Mesendoderm (in vitro differentiated cells): ENCODE measurements at regions not wholly inside any gene's neighbourhood (a gene's known extent, or its start where the extent isn't known, plus 50 kb on each side); places are given as distances from the start of the nearest gene placed in this dataset.

Experiments
- DNase-seq: peaks from one replicate; pipeline ENCODE4 v3.0.0; 2013
- H2AK5ac ChIP-seq: 2 replicates; pipeline ENCODE4 v1.6.1; 2013; ENCODE audit warnings: low read length, inconsistent platforms
- H2BK120ac ChIP-seq: 2 replicates; pipeline ENCODE4 v1.6.1; 2013; ENCODE audit warnings: low read depth, mild to moderate bottlenecking, low read length, moderate library complexity, mixed read lengths
- H2BK15ac ChIP-seq: replicated peaks from 2 replicates; pipeline ENCODE4 v1.6.1; 2013; ENCODE audit warnings: low read depth, mild to moderate bottlenecking, moderate library complexity
- H2BK5ac ChIP-seq: 2 replicates; pipeline ENCODE4 v1.6.1; 2013; ENCODE audit warnings: low read length, inconsistent platforms
- H3K18ac ChIP-seq: 2 replicates; pipeline ENCODE4 v1.6.1; 2013; ENCODE audit warnings: mild to moderate bottlenecking, low read length, mixed read lengths
- H3K23ac ChIP-seq: one replicate; pipeline ENCODE4 v1.6.1; 2013; ENCODE audit warnings: low read length
- H3K27ac ChIP-seq: 2 replicates; pipeline ENCODE4 v1.5.1; 2013; ENCODE audit warnings: low read depth, mild to moderate bottlenecking, inconsistent platforms, low read length, moderate library complexity
- H3K27me3 ChIP-seq: 2 replicates; pipeline ENCODE4 v1.6.1; 2013; ENCODE audit warnings: low read length, control low read depth, mild to moderate bottlenecking, inconsistent platforms; ENCODE audit not compliant: insufficient read depth, poor library complexity
- H3K36me3 ChIP-seq: 2 replicates; pipeline ENCODE4 v1.6.1; 2013; ENCODE audit warnings: low read length, inconsistent platforms; ENCODE audit not compliant: control insufficient read depth, insufficient read depth
- H3K4ac ChIP-seq: one replicate; pipeline ENCODE4 v1.6.1; 2013; ENCODE audit warnings: low read depth, mild to moderate bottlenecking, low read length, moderate library complexity
- H3K4me1 ChIP-seq: 2 replicates; pipeline ENCODE4 v1.6.1; 2013; ENCODE audit warnings: low read depth, low read length, inconsistent platforms; ENCODE audit not compliant: control insufficient read depth
- H3K4me2 ChIP-seq: 2 replicates; pipeline ENCODE4 v1.6.1; 2013; ENCODE audit warnings: low read length
- H3K4me3 ChIP-seq: 2 replicates; pipeline ENCODE4 v1.5.1; 2013; ENCODE audit warnings: mild to moderate bottlenecking, low read length
- H3K56ac ChIP-seq: one replicate; pipeline ENCODE4 v1.6.1; 2013; ENCODE audit warnings: low read length
- H3K79me1 ChIP-seq: 2 replicates; pipeline ENCODE4 v1.6.1; 2013; ENCODE audit warnings: low read length, inconsistent platforms
- H3K79me2 ChIP-seq: 2 replicates; pipeline ENCODE4 v1.6.1; 2013; ENCODE audit warnings: mild to moderate bottlenecking, low read length; ENCODE audit not compliant: control insufficient read depth, insufficient read depth
- H3K9ac ChIP-seq: 2 replicates; pipeline ENCODE4 v1.6.1; 2013; ENCODE audit warnings: low read length, inconsistent platforms
- H4K5ac ChIP-seq: one replicate; pipeline ENCODE4 v1.6.1; 2013; ENCODE audit warnings: low read length
- H4K8ac ChIP-seq: one replicate; pipeline ENCODE4 v1.6.1; 2013; ENCODE audit warnings: low read depth, mild to moderate bottlenecking, control low read depth, low read length, moderate library complexity
- WGBS: extraction: QIAGEN DNeasy Blood & Tissue Kit; methylation state at CpG from one replicate; pipeline ENCODE4 v1.1.7; 2013; ENCODE audit warnings: low lambda C conversion rate, missing lambda C conversion rate; ENCODE audit not compliant: insufficient coverage; ENCODE audit errors: extremely low coverage; 5-methylcytosine and 5-hydroxymethylcytosine counted together

DNA sequence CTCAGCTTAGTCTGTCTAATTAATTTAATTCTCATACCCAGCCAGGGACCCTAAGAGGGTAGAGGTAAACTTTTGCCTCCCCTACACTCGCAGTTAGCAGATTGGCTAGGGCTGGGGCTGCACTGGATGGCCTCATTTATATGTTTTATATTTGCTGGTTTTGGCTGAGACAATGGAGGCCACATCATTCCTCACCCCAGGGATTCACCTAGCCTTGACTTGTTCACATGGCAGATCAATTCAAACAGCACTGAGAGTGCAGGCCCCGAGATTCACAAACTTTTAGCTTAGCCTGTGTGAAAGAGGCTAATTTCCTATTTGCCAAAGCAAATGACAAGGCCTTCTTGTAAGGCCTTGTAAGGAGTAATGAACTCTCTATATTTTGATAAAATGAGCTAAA lies 844.4 kb downstream of the ARAP2 start:
- H3K79me1 ChIP-seq, result no peaks in the 10 kb centered on the region
- no CpG with 5 or more reads among the region's 2 CpGs for WGBS
- H4K5ac ChIP-seq, result no peak overlapping the region

DNA sequence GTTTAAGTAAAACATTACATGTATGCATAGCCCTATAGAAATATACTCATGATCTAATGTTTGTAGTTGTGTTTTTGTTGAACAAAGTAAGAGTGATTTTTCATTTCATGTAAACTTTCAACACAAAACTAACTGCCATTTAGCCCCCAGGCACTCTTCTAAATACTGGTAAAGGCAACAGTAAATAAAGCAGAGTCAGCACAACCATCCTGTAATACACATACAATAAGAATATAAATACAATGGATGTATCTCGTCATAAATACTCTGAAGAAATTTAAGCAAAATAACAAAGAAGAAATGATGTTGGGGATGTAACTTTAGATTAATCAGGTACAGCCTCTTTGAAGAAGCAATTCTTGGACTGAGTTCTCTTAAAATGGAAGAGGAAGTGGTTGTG lies 821.2 kb downstream of the ARAP2 start:
- no CpG with 5 or more reads among the region's 1 CpG for WGBS
- Histone ChIP-seq H3K4me2 (no peak overlapping the region), H3K18ac (no peak overlapping the region), H3K36me3 (no peaks in the 10 kb centered on the region), H2BK15ac (no peak overlapping the region), H3K4me3 (no peak overlapping the region), H3K79me2 (no peaks in the 10 kb centered on the region), H4K8ac (no peak overlapping the region), H3K56ac (no peak overlapping the region), H3K4ac (no peak overlapping the region), H3K9ac (no peak overlapping the region), H2BK5ac (no peak overlapping the region), H2AK5ac (no peak overlapping the region), H3K4me1 (no peaks in the 10 kb centered on the region), H3K27me3 (no peaks in the 10 kb centered on the region), H3K27ac (no peak overlapping the region), H4K5ac (no peak overlapping the region), H3K79me1 (no peaks in the 10 kb centered on the region), H3K23ac (no peak overlapping the region), H2BK120ac (no peak overlapping the region)
- DNase-seq, result no peak

More for the DNA sequence above, 844.4 kb downstream of the ARAP2 start:
- no peak overlapping the region for H2BK5ac ChIP-seq
- H3K18ac ChIP-seq, result no peak overlapping the region
- H3K9ac ChIP-seq, result no peak overlapping the region
- H3K4me2 ChIP-seq, result no peak overlapping the region
- no peak overlapping the region for H2BK15ac ChIP-seq
- H3K27me3 ChIP-seq, result no peaks in the 10 kb centered on the region
- no peak overlapping the region for H2AK5ac ChIP-seq
- no peaks in the 10 kb centered on the region for H3K4me1 ChIP-seq
- no peak overlapping the region for H3K56ac ChIP-seq
- H3K4me3 ChIP-seq, result no peak overlapping the region
- no peak overlapping the region for H3K23ac ChIP-seq
- no peak overlapping the region for H2BK120ac ChIP-seq
- DNase-seq, result no peak
- no peak overlapping the region for H3K27ac ChIP-seq
- no peak overlapping the region for H4K8ac ChIP-seq
- no peaks in the 10 kb centered on the region for H3K79me2 ChIP-seq
- H3K36me3 ChIP-seq, result no peaks in the 10 kb centered on the region
- H3K4ac ChIP-seq, result no peak overlapping the region

DNA sequence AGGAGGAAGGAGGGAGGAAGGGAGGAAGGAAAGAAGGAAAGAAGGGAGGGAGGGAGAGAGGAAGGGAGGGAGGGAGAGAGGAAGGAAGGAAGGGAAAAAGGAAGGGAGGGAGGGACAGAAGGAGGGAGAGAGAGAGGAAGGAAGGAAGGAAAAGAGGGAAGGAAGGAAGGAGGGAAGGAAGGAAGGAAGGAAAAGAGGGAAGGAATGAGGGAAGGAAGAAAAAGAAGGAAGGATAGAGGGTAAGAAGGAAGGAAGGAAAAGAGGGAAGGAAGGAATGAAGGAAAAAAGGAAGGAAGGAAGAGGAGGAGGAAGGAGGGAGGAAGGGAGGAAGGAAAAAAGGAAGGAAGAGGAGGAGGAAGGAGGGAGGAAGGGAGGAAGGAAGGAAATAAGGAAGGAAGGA lies 796.8 kb downstream of the ARAP2 start:
- Histone ChIP-seq H2BK5ac (no peak overlapping the region), H4K8ac (no peak overlapping the region), H3K4me3 (no peak overlapping the region), H4K5ac (no peak overlapping the region), H3K4ac (no peak overlapping the region), H3K79me1 (no peaks in the 10 kb centered on the region), H3K27me3 (no peaks in the 10 kb centered on the region), H3K23ac (no peak overlapping the region), H2BK120ac (no peak overlapping the region), H3K79me2 (no peaks in the 10 kb centered on the region), H3K4me1 (no peaks in the 10 kb centered on the region), H3K36me3 (no peaks in the 10 kb centered on the region), H3K4me2 (no peak overlapping the region), H3K18ac (no peak overlapping the region), H3K27ac (no peak overlapping the region), H3K9ac (no peak overlapping the region), H2AK5ac (no peak overlapping the region), H3K56ac (no peak overlapping the region), H2BK15ac (no peak overlapping the region)
- DNase-seq, result no peak

DNA sequence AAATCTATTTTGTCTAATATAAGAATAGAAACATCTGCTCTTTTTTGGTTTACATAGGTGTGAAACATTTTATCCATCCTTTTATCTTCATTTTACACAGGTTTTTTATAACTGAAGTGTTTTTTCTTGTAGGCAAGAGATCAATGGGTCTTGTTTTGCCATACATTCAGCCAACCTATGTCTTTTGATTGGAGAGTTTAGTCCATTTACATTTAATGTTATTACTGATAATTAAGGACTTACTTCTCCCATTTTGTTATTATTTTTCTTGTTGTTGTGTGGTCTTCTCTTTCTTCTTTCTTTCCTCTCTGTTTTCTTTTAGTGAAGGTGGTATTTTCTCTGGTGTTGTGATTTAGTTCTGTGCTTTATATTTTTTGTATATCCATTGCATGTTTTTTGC lies 785.3 kb downstream of the ARAP2 start:
- Histone ChIP-seq H3K9ac (no peak overlapping the region), H3K4me3 (no peak overlapping the region), H3K56ac (no peak overlapping the region), H3K27me3 (no peaks in the 10 kb centered on the region), H4K8ac (no peak overlapping the region), H3K79me1 (no peaks in the 10 kb centered on the region), H2BK15ac (no peak overlapping the region), H2AK5ac (no peak overlapping the region), H2BK5ac (no peak overlapping the region), H2BK120ac (no peak overlapping the region), H3K18ac (no peak overlapping the region), H4K5ac (no peak overlapping the region), H3K4me1 (no peaks in the 10 kb centered on the region), H3K4ac (no peak overlapping the region), H3K23ac (no peak overlapping the region), H3K27ac (no peak overlapping the region), H3K79me2 (no peaks in the 10 kb centered on the region), H3K36me3 (no peaks in the 10 kb centered on the region), H3K4me2 (no peak overlapping the region)
- DNase-seq, result no peak

DNA sequence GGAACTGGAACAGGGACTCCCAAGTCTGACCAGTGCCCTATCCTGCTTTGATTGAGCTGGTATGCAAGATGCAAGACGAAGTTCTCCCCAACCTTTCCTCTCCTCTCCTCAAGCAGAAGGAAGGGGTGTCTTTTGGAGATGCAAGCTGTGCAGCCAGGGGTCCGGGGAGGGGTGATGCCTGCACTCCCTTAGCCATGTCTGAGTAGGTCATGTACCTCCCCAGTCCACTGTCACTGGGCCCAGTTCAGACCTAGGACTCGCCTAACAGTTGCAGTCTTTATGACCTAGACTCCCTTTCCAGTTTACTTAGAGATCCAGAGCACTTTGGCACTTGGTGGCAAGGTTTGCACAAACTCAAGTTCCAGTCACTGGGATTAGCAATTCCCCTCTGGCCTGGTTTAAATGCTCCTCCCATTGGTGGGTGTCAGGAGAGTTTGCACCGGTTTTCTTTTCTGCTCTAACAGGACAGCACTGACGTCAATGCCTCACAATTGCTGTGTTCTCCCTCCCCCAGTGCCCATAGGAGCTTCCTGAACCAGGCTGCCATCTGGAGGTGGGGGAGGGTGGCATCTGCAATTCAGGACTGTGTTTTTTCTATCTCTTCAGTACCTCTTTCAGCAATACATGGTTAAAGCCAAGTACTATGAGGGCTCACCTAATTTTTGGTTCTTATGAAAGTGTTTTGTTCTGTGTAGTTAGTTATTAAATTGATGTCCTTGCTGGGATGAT lies 782.2 kb downstream of the ARAP2 start:
- peak; percentile 58 for DNase-seq
- no peaks in the 10 kb centered on the region for H3K79me2 ChIP-seq
- H2BK120ac ChIP-seq, result no peak overlapping the region
- H2BK5ac ChIP-seq, result no peak overlapping the region
- no peaks in the 10 kb centered on the region for H3K36me3 ChIP-seq
- H3K9ac ChIP-seq, result no peak overlapping the region
- no peak overlapping the region for H2BK15ac ChIP-seq
- H4K8ac ChIP-seq, result no peak overlapping the region
- H4K5ac ChIP-seq, result no peak overlapping the region
- no peak overlapping the region for H3K4ac ChIP-seq
- no CpG with 5 or more reads among the region's 5 CpGs for WGBS
- no peaks in the 10 kb centered on the region for H3K79me1 ChIP-seq
- no peak overlapping the region for H3K56ac ChIP-seq
- H3K27me3 ChIP-seq, result no peaks in the 10 kb centered on the region
- no peak overlapping the region for H2AK5ac ChIP-seq
- H3K23ac ChIP-seq, result no peak overlapping the region
- no peak overlapping the region for H3K18ac ChIP-seq
- no peak overlapping the region for H3K27ac ChIP-seq
- H3K4me3 ChIP-seq, result no peak overlapping the region
- H3K4me1 ChIP-seq, result no peaks in the 10 kb centered on the region
- H3K4me2 ChIP-seq, result no peak overlapping the region

DNA sequence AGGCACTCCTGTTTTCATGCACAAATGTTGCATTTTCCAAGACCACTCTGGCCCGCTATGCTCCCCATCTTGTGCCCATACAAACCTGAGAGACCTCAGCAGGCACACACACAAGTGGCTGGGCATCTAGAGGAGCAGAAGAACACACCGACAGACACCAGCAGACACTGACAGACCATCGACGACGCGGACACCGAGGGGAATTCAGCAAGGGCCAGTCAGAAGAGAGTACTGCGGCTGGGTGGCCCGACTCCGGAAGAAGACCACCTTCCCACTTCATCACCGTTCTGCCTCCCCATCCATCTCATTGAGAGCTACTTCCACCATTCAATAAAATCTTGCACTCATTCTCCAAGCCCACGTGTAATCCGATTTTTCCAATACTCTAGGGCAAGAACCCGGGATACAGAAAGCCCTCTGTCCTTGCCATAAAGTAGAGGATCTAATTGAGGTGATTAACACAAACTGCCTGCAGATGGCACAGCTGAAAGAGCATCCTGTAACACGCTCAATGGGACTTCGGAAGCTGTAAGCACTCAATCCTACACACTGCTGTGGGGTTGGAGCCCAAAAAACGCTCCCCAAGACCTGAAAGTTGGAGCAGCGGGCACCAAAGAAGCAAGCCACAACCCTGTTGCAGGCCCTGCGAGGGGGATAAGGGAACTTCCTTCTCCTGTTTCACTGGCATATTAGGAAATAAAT lies 780.9 kb downstream of the ARAP2 start:
- H3K4me2 ChIP-seq, result no peak overlapping the region
- H3K79me2 ChIP-seq, result no peaks in the 10 kb centered on the region
- no peak overlapping the region for H2BK15ac ChIP-seq
- no peak overlapping the region for H3K9ac ChIP-seq
- no peak overlapping the region for H4K5ac ChIP-seq
- no peak overlapping the region for H3K23ac ChIP-seq
- H3K27ac ChIP-seq, result no peak overlapping the region
- no peak overlapping the region for H2BK5ac ChIP-seq
- no peak overlapping the region for H3K18ac ChIP-seq
- no peak overlapping the region for H3K4ac ChIP-seq
- no peaks in the 10 kb centered on the region for H3K36me3 ChIP-seq
- H4K8ac ChIP-seq, result no peak overlapping the region
- no peak overlapping the region for H2AK5ac ChIP-seq
- no peaks in the 10 kb centered on the region for H3K79me1 ChIP-seq
- H3K56ac ChIP-seq, result no peak overlapping the region
- no peaks in the 10 kb centered on the region for H3K4me1 ChIP-seq
- no peak overlapping the region for H2BK120ac ChIP-seq
- H3K27me3 ChIP-seq, result no peaks in the 10 kb centered on the region
- H3K4me3 ChIP-seq, result no peak overlapping the region
- DNase-seq, result peak; percentile 21
- no CpG with 5 or more reads among the region's 19 CpGs for WGBS
